B cell (primary cell): ENCODE measurements at regions not wholly inside any gene's neighbourhood (a gene's known extent, or its start where the extent isn't known, plus 50 kb on each side); places are given as distances from the start of the nearest gene placed in this dataset.
"Not testable (repeated sequence)": the region's sequence is repeated elsewhere in the genome, so short reads cannot be mapped to it uniquely, and the experiment has no call there.

ENCODE experiments used
- CTCF ChIP-seq: fragments of 200-600 bp; IDR thresholded peaks from one replicate; pipeline ENCODE4 v1.8.0; 2022; ENCODE audit warnings: antibody characterized with exemption, mild to moderate bottlenecking
- EZH2 ChIP-seq: IDR thresholded peaks from 2 replicates; pipeline ENCODE4 v1.6.1; 2012; ENCODE audit warnings: borderline replicate concordance, low read depth, mild to moderate bottlenecking, moderate library complexity, low read length; ENCODE audit not compliant: insufficient read depth, poor library complexity, severe bottlenecking

DNA sequence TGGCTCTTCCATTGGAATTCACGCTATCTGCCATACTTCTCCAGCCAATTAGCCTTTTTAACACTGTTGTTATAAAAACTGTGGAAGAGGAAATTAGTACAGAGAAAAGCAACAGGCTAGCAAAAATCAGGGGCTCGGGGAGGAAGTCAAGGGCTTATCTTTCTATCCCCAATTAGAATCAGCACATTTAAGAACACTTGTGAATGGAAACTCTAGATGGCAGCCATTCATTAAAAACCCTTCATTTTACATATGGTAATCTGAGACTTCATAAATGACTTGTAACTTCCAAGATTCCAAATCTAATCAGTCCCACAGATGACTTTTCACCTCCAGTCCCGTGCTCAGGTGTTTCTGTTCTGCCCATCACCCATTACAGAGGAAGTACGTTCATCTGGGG lies 330.5 kb downstream of the CNTNAP3B start:
- TF ChIP-seq CTCF, EZH2: not testable (repeated sequence)
